Activated CD8-positive, alpha-beta memory T cell treated with anti-CD3 and anti-CD28 coated beads for 36 hours (primary cell): ENCODE measurements at regions not wholly inside any gene's neighbourhood (a gene's known extent, or its start where the extent isn't known, plus 50 kb on each side); places are given as distances from the start of the nearest gene placed in this dataset.

Source experiments
- CTCF ChIA-PET: fragments of 350-600 bp; sonication (Branson Sonifier 250); formaldehyde crosslinking; loops from one replicate; lab custom pipeline; 2021; ENCODE audit warnings: antibody characterized with exemption; lab: Charles Lee
- POLR2A ChIA-PET: fragments of 350-600 bp; sonication (Branson Sonifier 250); formaldehyde crosslinking; loops from one replicate; lab custom pipeline; 2021; ENCODE audit warnings: antibody characterized with exemption; lab: Charles Lee

- ChIA-PET POLR2A (no interaction called here), CTCF (no interaction called here)
These were observed 573.4 kb downstream of the ETV1 start for GRCh38 chr7:13416071-13416470.

GRCh38 chr7:13416544-13416943 lies 572.9 kb downstream of the ETV1 start:
- CTCF ChIA-PET: no interaction called here
- POLR2A ChIA-PET: no interaction called here

- POLR2A ChIA-PET: no interaction called here
- CTCF ChIA-PET: no interaction called here
These were observed 568.7 kb downstream of the ETV1 start for GRCh38 chr7:13420726-13421125.

DNA sequence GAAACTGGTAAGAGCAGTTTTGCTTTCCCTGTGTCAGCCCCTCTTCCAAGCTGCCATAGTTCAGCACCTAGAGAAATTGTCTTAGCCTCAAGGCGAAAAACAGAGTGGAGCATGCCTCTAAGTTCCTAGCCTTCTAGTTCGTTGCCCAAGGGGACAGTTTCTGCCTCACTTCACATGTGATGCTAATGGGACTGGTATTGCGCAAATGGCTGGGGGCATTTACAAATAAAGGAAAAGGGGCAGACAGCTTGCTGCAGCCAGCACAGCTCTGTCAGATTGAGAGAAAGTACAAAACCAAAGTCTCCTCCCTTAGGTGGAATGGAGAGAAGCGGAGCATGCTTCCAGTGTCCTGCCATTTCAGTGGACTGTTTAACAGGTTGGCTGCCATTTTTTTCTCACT lies 567.7 kb downstream of the ETV1 start:
- ChIA-PET POLR2A (no interaction called here), CTCF (no interaction called here)

DNA sequence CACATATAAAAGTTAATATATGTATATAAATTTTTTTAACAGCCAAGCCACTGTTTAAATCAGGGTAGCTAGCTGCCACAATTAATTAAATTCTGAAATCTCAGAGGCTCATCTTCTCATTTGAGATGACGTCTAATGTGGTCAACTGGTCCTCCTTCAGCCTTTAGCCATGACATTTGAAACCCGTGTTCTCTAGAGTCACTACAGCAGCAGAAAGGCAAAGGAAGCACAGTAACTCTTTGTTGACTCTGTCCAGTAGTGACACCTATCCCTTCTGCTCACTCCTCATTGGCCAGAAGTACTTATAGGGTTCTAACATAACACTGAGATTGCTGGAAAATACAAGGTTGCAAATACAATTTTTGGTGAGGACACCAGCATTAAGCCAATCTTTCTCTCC lies 555.5 kb downstream of the ETV1 start:
- POLR2A ChIA-PET: no interaction called here
- CTCF ChIA-PET: no interaction called here

DNA sequence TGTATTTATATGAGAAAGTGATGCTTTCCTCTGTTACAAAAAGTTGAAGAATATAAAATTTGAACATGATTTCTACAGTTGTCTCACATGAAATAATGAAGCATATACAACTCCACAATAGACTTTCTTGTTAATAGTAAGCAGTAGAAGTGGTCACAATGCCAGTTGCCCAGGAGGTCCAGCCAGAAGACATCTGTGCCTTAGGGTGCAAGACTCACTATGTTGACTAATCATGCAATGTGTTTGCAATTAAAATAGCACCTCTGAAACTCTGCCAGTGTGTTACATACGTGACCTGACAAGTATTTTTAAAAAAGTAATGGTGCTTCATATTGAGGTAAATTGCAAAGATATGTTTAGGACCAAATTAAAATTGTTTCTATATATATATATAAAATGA lies 547.2 kb downstream of the ETV1 start:
- ChIA-PET POLR2A (no interaction called here), CTCF (no interaction called here)

- ChIA-PET POLR2A (no interaction called here), CTCF (no interaction called here)
These were observed 541.8 kb downstream of the ETV1 start for GRCh38 chr7:13447637-13448036.

GRCh38 chr7:13448243-13448642 lies 541.2 kb downstream of the ETV1 start:
- CTCF ChIA-PET: no interaction called here
- POLR2A ChIA-PET: no interaction called here

DNA sequence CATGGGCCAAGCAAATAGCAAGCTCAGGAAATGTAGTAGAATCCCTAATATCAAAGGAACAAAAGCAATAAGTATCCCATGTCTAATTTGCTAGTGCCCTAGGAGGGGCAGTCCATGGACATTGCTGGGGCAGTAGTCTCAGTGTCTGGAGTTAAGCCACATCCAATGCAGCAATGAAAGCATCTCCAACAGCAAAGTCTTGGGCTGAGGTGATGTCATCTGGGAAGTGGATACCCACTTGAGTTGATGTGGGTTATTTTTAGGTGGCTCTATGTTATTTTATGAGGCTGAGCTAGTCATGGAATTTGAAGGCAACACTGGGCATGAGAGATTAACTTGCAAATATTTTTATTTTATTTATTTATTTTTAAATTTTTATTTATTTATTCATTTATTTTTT lies 540.0 kb downstream of the ETV1 start:
- POLR2A ChIA-PET: no interaction called here
- CTCF ChIA-PET: no interaction called here

DNA sequence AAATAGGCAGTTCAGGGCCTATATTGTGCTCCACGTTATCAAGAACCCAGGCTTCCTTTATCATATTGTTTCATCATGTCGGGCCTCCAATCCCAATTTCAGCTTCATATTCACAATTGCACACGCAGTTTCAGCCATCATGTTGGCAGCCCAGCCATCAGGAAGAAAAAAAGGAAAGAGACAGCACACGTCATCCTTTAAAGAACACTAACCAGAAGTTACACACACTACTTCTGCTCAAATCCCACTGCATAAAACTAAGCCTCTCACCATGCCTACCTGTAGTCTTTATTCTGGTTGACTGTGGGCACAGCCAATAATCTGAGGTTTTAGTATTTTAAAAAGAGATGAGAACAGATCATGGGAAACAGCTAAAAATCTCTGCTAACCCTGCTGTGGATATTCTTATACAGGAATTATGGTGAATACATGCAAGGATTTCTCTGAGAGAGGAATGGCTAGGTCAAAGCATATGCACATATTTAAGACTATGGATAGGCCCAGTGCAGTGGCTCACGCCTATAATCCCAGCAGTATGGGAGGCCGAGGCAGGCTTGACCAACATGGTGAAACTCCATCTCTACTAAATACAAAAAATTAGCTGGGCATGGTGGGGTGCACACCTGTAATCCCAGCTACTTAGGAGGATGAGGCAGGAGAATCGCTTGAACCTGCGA lies 534.4 kb downstream of the ETV1 start:
- POLR2A ChIA-PET: no interaction called here
- CTCF ChIA-PET: no interaction called here

GRCh38 chr7:13457790-13458189 lies 531.7 kb downstream of the ETV1 start:
- ChIA-PET CTCF (no interaction called here), POLR2A (no interaction called here)

DNA sequence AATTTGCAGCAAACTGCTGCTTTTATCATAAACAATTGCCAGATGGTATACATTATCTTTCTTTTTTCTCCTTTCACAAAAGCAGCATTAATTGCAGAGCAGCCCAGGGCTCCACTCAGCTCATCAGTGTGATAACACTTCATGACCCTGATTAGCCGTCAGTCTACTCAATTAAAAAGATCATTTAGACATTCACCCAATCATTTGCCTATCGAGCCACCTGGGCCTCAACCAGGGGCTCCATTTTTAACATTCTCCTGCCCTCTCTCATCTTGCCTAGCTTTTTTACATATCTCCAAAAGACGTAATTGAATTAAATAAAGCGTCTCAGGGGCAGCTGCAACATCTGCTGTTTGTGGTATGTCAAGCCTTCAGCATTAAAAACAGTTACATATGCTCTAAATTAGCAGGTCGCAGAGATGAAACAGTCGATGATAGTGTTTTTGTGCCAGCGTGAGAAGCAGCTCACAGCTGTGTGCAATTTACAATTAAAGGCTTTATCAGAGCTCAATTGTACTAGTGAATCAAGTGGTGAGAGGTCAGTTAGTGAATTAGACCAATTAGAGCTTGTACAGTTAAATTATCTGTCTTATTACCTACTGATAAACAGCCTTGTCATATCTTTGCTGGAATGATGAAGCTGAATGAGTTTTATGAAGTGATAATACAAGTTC lies 522.5 kb downstream of the ETV1 start:
- ChIA-PET CTCF (interaction anchor here (0.6 kb wide), 2 partner anchors 32 to 846 kb away, joined by 3 to 4 read pairs; no protein-coding TSS in a partner anchor), POLR2A (no interaction called here)

DNA sequence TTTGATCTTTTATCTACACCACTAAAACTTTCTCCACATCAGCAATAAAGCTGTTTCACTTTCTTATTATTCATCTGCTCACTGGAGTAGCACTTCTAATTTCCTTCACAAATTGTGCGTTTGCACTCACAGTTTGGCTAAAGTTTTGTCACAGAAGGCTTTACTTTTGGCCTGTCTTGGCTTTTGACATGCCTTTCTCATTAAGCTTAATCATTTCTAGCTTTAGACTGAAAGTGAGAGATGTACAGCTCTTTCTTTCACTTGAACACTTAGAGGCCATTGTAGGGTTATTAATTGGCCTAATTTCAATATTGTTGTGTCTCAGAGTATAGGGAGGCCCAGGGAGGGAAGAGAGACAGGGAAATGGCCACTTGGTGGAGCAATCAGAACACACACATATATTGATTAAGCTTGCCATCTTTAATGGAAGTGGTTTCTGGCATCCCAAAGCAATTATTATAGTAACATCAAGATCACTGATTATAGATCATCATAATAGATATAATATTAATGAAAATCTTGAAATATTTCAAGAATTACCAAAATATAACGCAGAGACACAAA lies 512.5 kb downstream of the ETV1 start:
- ChIA-PET CTCF (no interaction called here), POLR2A (no interaction called here)

DNA sequence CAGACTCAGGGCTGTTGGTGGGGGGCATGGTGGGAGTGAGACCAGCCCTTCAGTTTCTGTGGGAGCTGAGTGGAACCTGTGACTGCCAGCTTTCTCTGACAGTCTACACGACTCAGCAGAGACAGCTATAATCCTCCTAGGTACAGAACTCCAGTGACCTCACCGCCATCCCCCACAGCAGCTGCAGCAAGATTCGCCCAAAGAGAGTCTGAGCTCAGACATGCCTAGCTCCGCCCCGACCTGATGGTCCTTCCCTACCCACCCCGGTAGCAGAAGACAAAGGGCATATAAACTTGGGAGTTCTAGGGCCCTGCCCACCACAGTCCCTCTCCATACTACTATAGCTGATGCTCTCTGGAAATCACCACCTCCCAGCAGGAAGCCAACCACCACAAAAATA lies 500.1 kb downstream of the ETV1 start:
- CTCF ChIA-PET: no interaction called here
- POLR2A ChIA-PET: no interaction called here

DNA sequence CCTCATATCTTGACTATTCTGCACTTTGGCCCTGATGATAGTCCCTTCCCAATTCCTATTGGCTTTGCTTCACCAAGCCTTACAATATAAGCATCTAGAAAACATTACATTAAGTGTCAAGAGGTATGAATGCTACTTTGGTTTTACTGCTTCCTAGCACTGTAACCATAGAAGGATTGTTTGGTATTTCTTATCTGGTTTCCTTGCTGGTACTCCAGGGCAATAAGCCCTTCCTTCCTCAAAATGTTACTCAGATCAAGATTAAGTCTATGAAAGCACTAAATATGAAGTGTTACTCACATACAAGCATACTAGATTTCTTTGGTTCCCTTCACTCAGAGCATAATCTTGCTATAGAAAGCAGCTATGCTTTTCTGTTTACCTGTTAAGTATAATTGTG lies 492.5 kb downstream of the ETV1 start:
- ChIA-PET POLR2A (no interaction called here), CTCF (no interaction called here)

DNA sequence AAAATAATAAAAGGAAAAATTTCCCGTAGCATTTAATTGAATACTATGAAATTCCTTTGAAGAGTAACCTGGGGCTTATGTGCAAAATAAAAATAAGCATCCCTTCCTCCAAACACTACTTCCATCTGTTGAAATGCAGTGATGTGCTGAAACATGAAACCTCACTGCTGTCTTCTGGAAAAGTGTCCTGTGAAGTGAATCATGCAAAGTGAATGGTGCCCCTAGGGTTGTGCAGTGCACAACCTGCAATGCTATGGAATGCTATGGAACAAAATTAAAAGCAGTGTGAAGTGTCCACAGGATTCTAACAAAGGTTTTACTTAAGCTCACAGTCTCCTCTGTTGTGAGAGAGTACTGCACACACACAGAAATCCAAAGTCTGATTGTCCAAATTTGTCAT lies 480.9 kb downstream of the ETV1 start:
- POLR2A ChIA-PET: no interaction called here

GRCh38 chr7:13518738-13519137 lies 470.7 kb downstream of the ETV1 start:
- CTCF ChIA-PET: no interaction called here
- POLR2A ChIA-PET: no interaction called here

More for the DNA sequence above, 480.9 kb downstream of the ETV1 start:
- CTCF ChIA-PET: no interaction called here

DNA sequence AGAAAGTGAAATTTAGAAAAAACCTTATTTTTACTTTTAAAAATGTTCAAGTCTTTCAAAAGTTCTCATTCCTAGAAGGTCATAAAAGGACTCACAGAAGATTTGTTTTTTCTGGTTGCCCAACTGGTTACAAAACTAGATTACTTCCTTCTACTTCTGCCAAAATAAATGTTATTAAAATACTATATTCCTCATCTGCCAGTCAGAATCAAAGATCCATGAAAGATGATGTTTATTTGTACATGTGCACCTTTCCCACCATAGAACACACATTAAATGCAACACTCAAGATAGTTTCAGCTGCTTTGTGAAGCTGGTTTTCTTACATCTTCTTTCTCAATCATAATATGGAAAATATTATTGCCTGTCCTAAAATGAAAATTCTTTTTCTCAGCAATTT lies 465.4 kb downstream of the ETV1 start:
- ChIA-PET CTCF (no interaction called here), POLR2A (no interaction called here)

DNA sequence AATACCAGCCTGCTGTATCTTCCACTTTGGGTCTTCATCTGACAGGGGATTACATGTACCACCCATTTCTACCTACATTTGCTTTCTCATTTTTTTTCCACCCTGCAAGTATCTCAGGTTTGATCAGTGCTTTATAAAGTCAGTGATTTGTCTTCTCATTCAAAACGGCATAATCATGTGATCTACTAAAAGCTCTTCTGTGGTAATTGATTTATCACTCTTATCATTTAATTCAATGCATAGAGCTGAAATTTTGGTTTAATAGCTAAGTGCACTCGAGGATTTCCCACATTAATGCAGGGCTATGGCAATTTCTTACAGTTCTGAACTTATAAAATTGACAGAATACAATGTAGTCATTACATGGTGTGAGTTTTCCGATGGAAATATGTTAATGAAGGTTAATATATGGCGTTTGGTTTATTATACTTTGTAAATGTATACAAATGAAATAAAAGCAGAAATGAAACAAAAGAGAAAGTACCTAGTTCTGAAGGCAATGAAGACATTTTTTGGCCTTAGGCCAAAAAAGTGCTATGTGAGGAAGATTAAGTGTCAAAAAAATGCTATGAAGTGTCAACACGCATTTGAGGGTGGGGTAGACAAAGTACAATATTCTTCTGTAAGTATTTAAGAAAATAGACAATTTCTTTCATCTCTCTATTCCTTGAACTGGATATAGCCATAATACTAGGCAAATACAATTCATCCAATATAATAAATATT lies 457.3 kb downstream of the ETV1 start:
- ChIA-PET CTCF (no interaction called here), POLR2A (no interaction called here)

DNA sequence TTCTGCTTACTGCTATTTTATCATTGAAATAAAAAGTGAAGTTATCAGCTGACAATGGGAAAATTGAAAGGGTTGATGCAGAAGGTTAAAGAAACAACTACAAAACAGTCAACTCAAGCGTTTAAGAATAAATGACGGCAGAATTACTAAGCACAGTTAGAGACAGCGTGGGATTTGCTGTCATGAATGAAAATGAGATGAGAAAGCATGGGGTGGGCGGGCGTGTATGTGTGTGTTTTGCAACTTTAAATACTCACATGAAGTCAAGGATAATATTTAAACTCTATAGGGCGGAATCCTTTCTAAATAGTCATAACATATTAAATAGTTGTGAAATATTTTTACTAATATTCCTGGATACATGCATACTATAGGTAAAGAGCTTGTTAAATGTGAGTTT lies 450.8 kb downstream of the ETV1 start:
- POLR2A ChIA-PET: no interaction called here

DNA sequence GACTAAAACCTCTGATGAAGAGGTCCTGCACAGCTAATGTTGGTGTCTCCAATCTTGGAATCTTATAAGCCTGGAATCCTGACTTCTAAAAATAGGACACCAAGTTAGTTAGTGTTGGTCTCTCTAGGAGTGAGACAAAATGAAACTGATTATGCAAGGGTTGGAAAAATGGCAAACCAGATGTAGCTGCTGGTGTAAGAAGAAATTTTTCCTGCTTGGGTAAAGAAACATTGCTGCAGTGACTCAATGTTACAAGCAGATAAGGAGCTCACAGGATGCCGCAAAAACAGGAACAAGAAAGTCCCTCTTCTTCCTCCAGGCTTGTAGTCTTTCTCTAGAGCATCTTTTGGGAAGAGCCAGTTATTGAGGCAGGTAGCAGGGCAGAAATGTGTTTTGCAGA lies 449.0 kb downstream of the ETV1 start:
- ChIA-PET POLR2A (no interaction called here), CTCF (no interaction called here)

More for the DNA sequence above, 450.8 kb downstream of the ETV1 start:
- CTCF ChIA-PET: no interaction called here
